Vagina (tissue), 2 donors: ENCODE measurements at regions not wholly inside any gene's neighbourhood (a gene's known extent, or its start where the extent isn't known, plus 50 kb on each side); places are given as distances from the start of the nearest gene placed in this dataset.

ENCODE experiments used
- CTCF ChIP-seq, 3 experiments: fragments of 450-650 bp in 2 of 3; fragments of 200-600 bp in 1 of 3; sonication (generic) in 1 of 3; IDR thresholded peaks; one replicate each; pipeline ENCODE4 v1.5.1; 2017 to 2019; ENCODE audit warnings: antibody characterized with exemption in 3 of 3, mild to moderate bottlenecking in 2 of 3, moderate library complexity in 2 of 3
- POLR2AphosphoS5 ChIP-seq, 2 donors: sonication (generic); formaldehyde crosslinking; IDR thresholded peaks; one replicate each; pipeline ENCODE4 v1.9.0; 2017; ENCODE audit warnings: antibody characterized with exemption in 2 of 2, mild to moderate bottlenecking in 2 of 2, low read depth in 1 of 2; ENCODE audit not compliant: insufficient read depth in 1 of 2

GRCh38 chr9:89254773-89255125 is 56.2 kb upstream of the CKS2 start:
- TF ChIP-seq CTCF (IDR thresholded peaks at IDR 0.05) = no peak
- no peak for TF ChIP-seq POLR2AphosphoS5 (IDR thresholded peaks at IDR 0.05; ENCODE audit: insufficient read depth in 1 of 2, low read depth in 1 of 2)
